Osteocyte (in vitro differentiated cells): ENCODE measurements at regions not wholly inside any gene's neighbourhood (a gene's known extent, or its start where the extent isn't known, plus 50 kb on each side); places are given as distances from the start of the nearest gene placed in this dataset.

ENCODE experiments used
- DNase-seq: peaks from one replicate; pipeline ENCODE4 v3.0.0; 2021; ENCODE audit warnings: mixed read lengths; ENCODE audit not compliant: unreplicated experiment; ENCODE audit errors: extremely low spot score
- H3K27ac Mint-ChIP-seq: one replicate; pipeline ENCODE4 v1.8.0; 2021; ENCODE audit warnings: mild to moderate bottlenecking, mixed read lengths; ENCODE audit not compliant: unreplicated experiment
- H3K27me3 Mint-ChIP-seq: one replicate; pipeline ENCODE4 v1.8.0; 2021; ENCODE audit warnings: mixed read lengths; ENCODE audit not compliant: unreplicated experiment
- H3K36me3 Mint-ChIP-seq: one replicate; pipeline ENCODE4 v1.8.0; 2021; ENCODE audit warnings: mixed read lengths; ENCODE audit not compliant: unreplicated experiment
- H3K4me1 Mint-ChIP-seq: one replicate; pipeline ENCODE4 v1.8.0; 2021; ENCODE audit warnings: mixed read lengths; ENCODE audit not compliant: unreplicated experiment
- H3K4me3 Mint-ChIP-seq: one replicate; pipeline ENCODE4 v1.8.0; 2021; ENCODE audit warnings: mild to moderate bottlenecking, moderate library complexity, mixed read lengths; ENCODE audit not compliant: unreplicated experiment
- H3K9me3 Mint-ChIP-seq: one replicate; pipeline ENCODE4 v1.8.0; 2021; ENCODE audit warnings: mixed read lengths; ENCODE audit not compliant: unreplicated experiment
- CTCF ChIP-seq: fragments of 200-600 bp; sonication (generic); IDR thresholded peaks from 2 replicates; pipeline ENCODE4 v1.5.0; 2021; ENCODE audit warnings: antibody characterized with exemption, mild to moderate bottlenecking, moderate library complexity

GRCh38 chr3:152960684-152961083 is 125.8 kb downstream of the P2RY1 start:
- Mint-ChIP-seq H3K4me3 (no peak overlapping the region), H3K9me3 (peaks cover 2% of the 10 kb centered on the region), H3K4me1 (no peaks in the 10 kb centered on the region), H3K27ac (no peak overlapping the region), H3K27me3 (no peaks in the 10 kb centered on the region), H3K36me3 (no peaks in the 10 kb centered on the region)
- no peak for DNase-seq
- no peak for TF ChIP-seq CTCF

- Mint-ChIP-seq H3K4me3 (no peak overlapping the region), H3K27ac (no peak overlapping the region), H3K36me3 (no peaks in the 10 kb centered on the region), H3K9me3 (peaks cover 4% of the 10 kb centered on the region), H3K4me1 (no peaks in the 10 kb centered on the region), H3K27me3 (no peaks in the 10 kb centered on the region)
- peak; percentile 27 for TF ChIP-seq CTCF
- no peak for DNase-seq
Measured at GRCh38 chr3:152961323-152961722, 126.4 kb downstream of the P2RY1 start.

GRCh38 chr3:152964911-152965609 is 130.1 kb downstream of the P2RY1 start:
- no peak overlapping the region for H3K27ac Mint-ChIP-seq
- no peaks in the 10 kb centered on the region for H3K4me1 Mint-ChIP-seq
- no peaks in the 10 kb centered on the region for H3K27me3 Mint-ChIP-seq
- H3K4me3 Mint-ChIP-seq, result no peak overlapping the region
- H3K36me3 Mint-ChIP-seq, result no peaks in the 10 kb centered on the region
- peaks cover 4% of the 10 kb centered on the region for H3K9me3 Mint-ChIP-seq
- no peak for TF ChIP-seq CTCF
- DNase-seq, result no peak

GRCh38 chr3:152968388-152969024 is 133.6 kb downstream of the P2RY1 start:
- no peak for TF ChIP-seq CTCF
- H3K27me3 Mint-ChIP-seq, result no peaks in the 10 kb centered on the region
- H3K9me3 Mint-ChIP-seq, result peaks cover 4% of the 10 kb centered on the region
- H3K4me1 Mint-ChIP-seq, result no peaks in the 10 kb centered on the region
- no peak overlapping the region for H3K27ac Mint-ChIP-seq
- H3K36me3 Mint-ChIP-seq, result no peaks in the 10 kb centered on the region
- DNase-seq, result no peak
- no peak overlapping the region for H3K4me3 Mint-ChIP-seq

- Mint-ChIP-seq H3K27ac (no peak overlapping the region), H3K4me3 (no peak overlapping the region)
Measured at GRCh38 chr3:152969557-152970300, 134.8 kb downstream of the P2RY1 start.

More at GRCh38 chr3:152969557-152970300, 134.8 kb downstream of the P2RY1 start:
- Mint-ChIP-seq H3K9me3 (peaks cover 4% of the 10 kb centered on the region), H3K27me3 (no peaks in the 10 kb centered on the region), H3K36me3 (no peaks in the 10 kb centered on the region), H3K4me1 (no peaks in the 10 kb centered on the region)
- no peak for TF ChIP-seq CTCF
- DNase-seq, result no peak
